GM19463 (cell line): ENCODE measurements at regions not wholly inside any gene's neighbourhood (a gene's known extent, or its start where the extent isn't known, plus 50 kb on each side); places are given as distances from the start of the nearest gene placed in this dataset.

Experiments
- ATAC-seq: cut with Tn5 transposase; IDR thresholded peaks from one replicate; pipeline ENCODE4 v1.9.1; 2021; ENCODE audit warnings: mild to moderate bottlenecking, moderate library complexity; ENCODE audit not compliant: unreplicated experiment

- ATAC-seq: no peak
Observed at GRCh38 chr6:156526081-156526480, 251.1 kb upstream of the ARID1B start.

GRCh38 chr6:156525541-156525940, 251.6 kb upstream of the ARID1B start:
- no peak for ATAC-seq

GRCh38 chr6:156519940-156520339, 257.2 kb upstream of the ARID1B start:
- ATAC-seq: no peak

GRCh38 chr6:156517088-156517487, 260.1 kb upstream of the ARID1B start:
- no peak for ATAC-seq

GRCh38 chr6:156515242-156515641, 261.9 kb upstream of the ARID1B start:
- no peak for ATAC-seq

- ATAC-seq: no peak
Observed at GRCh38 chr6:156513504-156513903, 263.7 kb upstream of the ARID1B start.

- ATAC-seq: no peak
Observed at GRCh38 chr6:156511570-156511969, 265.6 kb upstream of the ARID1B start.

- ATAC-seq: no peak
Observed at GRCh38 chr6:156511051-156511450, 266.1 kb upstream of the ARID1B start.

GRCh38 chr6:156510242-156510641, 266.9 kb upstream of the ARID1B start:
- no peak for ATAC-seq

GRCh38 chr6:156509496-156509895, 267.7 kb upstream of the ARID1B start:
- no peak for ATAC-seq

- no peak for ATAC-seq
Observed at GRCh38 chr6:156508923-156509322, 268.3 kb upstream of the ARID1B start.

- no peak for ATAC-seq
Observed at GRCh38 chr6:156508126-156508525, 269.1 kb upstream of the ARID1B start.

- no peak for ATAC-seq
Observed at GRCh38 chr6:156507656-156508055, 269.5 kb upstream of the ARID1B start.

- no peak for ATAC-seq
Observed at GRCh38 chr6:156507106-156507505, 270.1 kb upstream of the ARID1B start.

GRCh38 chr6:156502969-156503504, 274.1 kb upstream of the ARID1B start:
- ATAC-seq: no peak

- ATAC-seq: no peak
Observed at GRCh38 chr6:156497618-156498017, 279.6 kb upstream of the ARID1B start.

GRCh38 chr6:156487877-156488276, 289.3 kb upstream of the ARID1B start:
- ATAC-seq: no peak

- ATAC-seq: no peak
Observed at GRCh38 chr6:156485150-156485549, 292.0 kb upstream of the ARID1B start.

- ATAC-seq: peak; percentile 70
Observed at GRCh38 chr6:156474507-156475120, 302.6 kb upstream of the ARID1B start.

- no peak for ATAC-seq
Observed at GRCh38 chr6:156471000-156471399, 306.2 kb upstream of the ARID1B start.

- ATAC-seq: no peak
Observed at GRCh38 chr6:156464100-156464878, 312.9 kb upstream of the ARID1B start.

- no peak for ATAC-seq
Observed at GRCh38 chr6:156461647-156462046, 315.5 kb upstream of the ARID1B start.
